GM23338 (cell line): ENCODE measurements at regions not wholly inside any gene's neighbourhood (a gene's known extent, or its start where the extent isn't known, plus 50 kb on each side); places are given as distances from the start of the nearest gene placed in this dataset.

Source experiments
- ATAC-seq: fragments of 200-7000 bp; cut with Tn5 transposase; 3 replicates; pipeline ENCODE4 v1.9.1; 2020
- DNase-seq: peaks from one replicate; pipeline ENCODE4 v3.0.0-alpha.2; 2015; ENCODE audit warnings: low spot score
- H2AFZ ChIP-seq: fragments of 200-600 bp; sonication (generic); 2 replicates; pipeline ENCODE4 v1.8.0; 2016; ENCODE audit warnings: antibody characterized with exemption, mild to moderate bottlenecking, moderate library complexity
- H3F3A ChIP-seq: fragments of 200-600 bp; sonication (generic); replicated peaks from 2 replicates; pipeline ENCODE4 v1.8.0; 2017; ENCODE audit warnings: antibody characterized with exemption, mixed run types, low read depth
- H3K27ac ChIP-seq: fragments of 200-600 bp; sonication (generic); 2 replicates; pipeline ENCODE4 v1.6.1; 2016; ENCODE audit warnings: low read depth
- H3K27me3 ChIP-seq: fragments of 200-600 bp; sonication (generic); 2 replicates; pipeline ENCODE4 v1.8.0; 2016; ENCODE audit warnings: mild to moderate bottlenecking, mixed run types, moderate library complexity; ENCODE audit not compliant: insufficient read depth
- H3K36me3 ChIP-seq: fragments of 200-600 bp; sonication (generic); 2 replicates; pipeline ENCODE4 v1.8.0; 2016; ENCODE audit warnings: mild to moderate bottlenecking; ENCODE audit not compliant: insufficient read depth
- H3K4me1 ChIP-seq: fragments of 200-600 bp; sonication (generic); 2 replicates; pipeline ENCODE4 v1.8.0; 2016; ENCODE audit warnings: mild to moderate bottlenecking, moderate library complexity; ENCODE audit not compliant: insufficient read depth
- H3K4me2 ChIP-seq: fragments of 200-600 bp; sonication (generic); 2 replicates; pipeline ENCODE4 v1.7.1; 2017; ENCODE audit warnings: mixed run types
- H3K4me3 ChIP-seq: fragments of 200-600 bp; sonication (generic); 2 replicates; pipeline ENCODE4 v1.6.1; 2016; ENCODE audit warnings: mixed run types
- H3K79me2 ChIP-seq: fragments of 200-600 bp; sonication (generic); replicated peaks from 2 replicates; pipeline ENCODE4 v1.8.0; 2017; ENCODE audit warnings: mild to moderate bottlenecking; ENCODE audit not compliant: insufficient read depth
- H3K9me2 ChIP-seq: fragments of 200-600 bp; sonication (generic); 2 replicates; pipeline ENCODE4 v1.8.0; 2017; ENCODE audit not compliant: insufficient read depth
- H4K20me1 ChIP-seq: fragments of 200-600 bp; sonication (generic); replicated peaks from 2 replicates; pipeline ENCODE4 v1.8.0; 2017; ENCODE audit warnings: mild to moderate bottlenecking; ENCODE audit not compliant: insufficient read depth
- H3K27ac Mint-ChIP-seq: 2 replicates; pipeline ENCODE4 v1.8.0; 2020; ENCODE audit warnings: inconsistent platforms, mild to moderate bottlenecking, moderate library complexity, mixed read lengths
- H3K27me3 Mint-ChIP-seq: 3 replicates; pipeline ENCODE4 v1.8.0; 2022; ENCODE audit warnings: low read depth, mild to moderate bottlenecking, moderate library complexity, mixed read lengths, inconsistent platforms; ENCODE audit not compliant: insufficient read depth, poor library complexity
- H3K36me3 Mint-ChIP-seq: 3 replicates; pipeline ENCODE4 v1.8.0; 2021; ENCODE audit warnings: low read depth, mild to moderate bottlenecking, inconsistent platforms, moderate library complexity, mixed read lengths
- H3K4me1 Mint-ChIP-seq: 3 replicates; pipeline ENCODE4 v1.8.0; 2020; ENCODE audit warnings: mild to moderate bottlenecking, inconsistent platforms, mixed read lengths
- H3K4me3 Mint-ChIP-seq: 3 replicates; pipeline ENCODE4 v1.8.0; 2021; ENCODE audit warnings: moderate library complexity, mild to moderate bottlenecking, inconsistent platforms, mixed read lengths
- H3K9me3 Mint-ChIP-seq: 3 replicates; pipeline ENCODE4 v1.8.0; 2020; ENCODE audit warnings: moderate library complexity, mild to moderate bottlenecking, inconsistent platforms, mixed read lengths
- CREB1 ChIP-seq: fragments of 250-450 bp; sonication (Bioruptor Pico); IDR thresholded peaks from 2 replicates; pipeline ENCODE4 v1.5.0; 2020; ENCODE audit warnings: low read depth, mild to moderate bottlenecking, moderate library complexity
- EZH2 ChIP-seq: fragments of 200-600 bp; sonication (generic); IDR thresholded peaks from one replicate; pipeline ENCODE4 v1.8.0; 2017; ENCODE audit warnings: antibody characterized with exemption, mild to moderate bottlenecking, low read depth; ENCODE audit not compliant: unreplicated experiment
- EZH2phosphoT487 ChIP-seq: fragments of 200-600 bp; sonication (generic); IDR thresholded peaks from one replicate; pipeline ENCODE4 v1.8.1; 2018; ENCODE audit warnings: antibody characterized with exemption; ENCODE audit not compliant: unreplicated experiment
- NANOG ChIP-seq: IDR thresholded peaks from 2 replicates; pipeline ENCODE4 v1.6.1; 2016; ENCODE audit warnings: antibody characterized with exemption, borderline replicate concordance
- POLR2AphosphoS5 ChIP-seq: IDR thresholded peaks from 2 replicates; pipeline ENCODE4 v1.6.1; 2016; ENCODE audit warnings: antibody characterized with exemption, low read depth
- STAT1 ChIP-seq: IDR thresholded peaks from one replicate; pipeline ENCODE4 v1.6.1; 2016; ENCODE audit warnings: antibody characterized with exemption; ENCODE audit not compliant: unreplicated experiment
- ZNF114 ChIP-seq: fragments of 250-450 bp; sonication (Bioruptor Pico); IDR thresholded peaks from 2 replicates; pipeline ENCODE4 v1.5.0; 2020; ENCODE audit warnings: mild to moderate bottlenecking, moderate library complexity
- ZNF331 ChIP-seq: fragments of 250-450 bp; sonication (Bioruptor Pico); IDR thresholded peaks from 2 replicates; pipeline ENCODE4 v1.5.0; 2020; ENCODE audit warnings: low read depth, mild to moderate bottlenecking, moderate library complexity
- TF ChIP-seq, protein P1 (sequence below): IDR thresholded peaks from one replicate; pipeline ENCODE4 v1.6.1; 2018; ENCODE audit warnings: antibody characterized with exemption; ENCODE audit not compliant: unreplicated experiment
- TF ChIP-seq, protein P2 (sequence below): IDR thresholded peaks from 2 replicates; pipeline ENCODE4 v1.6.1; 2016; ENCODE audit warnings: antibody characterized with exemption
- TF ChIP-seq, protein P3 (sequence below), 2 experiments: fragments of 200-600 bp in 1 of 2; sonication (generic) in 1 of 2; conservative IDR thresholded peaks; 2 replicates each; pipeline versions ENCODE4 v1.5.1 to v1.6.1; 2016 to 2017; ENCODE audit warnings: antibody characterized with exemption in 2 of 2, low read depth in 2 of 2, mild to moderate bottlenecking in 2 of 2, moderate library complexity in 1 of 2

DNA sequence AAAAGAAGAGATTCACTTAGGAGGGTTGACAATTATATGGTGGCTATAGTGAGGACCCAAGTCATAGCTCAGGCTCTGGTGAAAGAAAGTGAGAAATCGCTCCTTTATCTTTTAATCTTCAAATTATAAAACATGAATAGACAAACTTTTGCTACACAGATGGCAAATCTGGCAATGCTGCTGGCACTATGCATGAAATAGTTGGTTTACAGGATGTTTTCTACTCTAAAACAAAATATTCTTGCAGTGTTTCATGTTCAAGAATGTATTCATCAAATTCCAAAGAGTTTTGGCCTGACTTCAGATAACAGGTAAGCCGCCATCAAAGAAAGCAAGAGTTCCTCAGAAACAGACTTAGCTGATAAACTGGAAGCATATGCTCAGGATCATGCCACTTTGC is 801.2 kb downstream of the C4orf33 start (continued):
- TF ChIP-seq STAT1 = no peak
- TF ChIP-seq, protein P1, sequence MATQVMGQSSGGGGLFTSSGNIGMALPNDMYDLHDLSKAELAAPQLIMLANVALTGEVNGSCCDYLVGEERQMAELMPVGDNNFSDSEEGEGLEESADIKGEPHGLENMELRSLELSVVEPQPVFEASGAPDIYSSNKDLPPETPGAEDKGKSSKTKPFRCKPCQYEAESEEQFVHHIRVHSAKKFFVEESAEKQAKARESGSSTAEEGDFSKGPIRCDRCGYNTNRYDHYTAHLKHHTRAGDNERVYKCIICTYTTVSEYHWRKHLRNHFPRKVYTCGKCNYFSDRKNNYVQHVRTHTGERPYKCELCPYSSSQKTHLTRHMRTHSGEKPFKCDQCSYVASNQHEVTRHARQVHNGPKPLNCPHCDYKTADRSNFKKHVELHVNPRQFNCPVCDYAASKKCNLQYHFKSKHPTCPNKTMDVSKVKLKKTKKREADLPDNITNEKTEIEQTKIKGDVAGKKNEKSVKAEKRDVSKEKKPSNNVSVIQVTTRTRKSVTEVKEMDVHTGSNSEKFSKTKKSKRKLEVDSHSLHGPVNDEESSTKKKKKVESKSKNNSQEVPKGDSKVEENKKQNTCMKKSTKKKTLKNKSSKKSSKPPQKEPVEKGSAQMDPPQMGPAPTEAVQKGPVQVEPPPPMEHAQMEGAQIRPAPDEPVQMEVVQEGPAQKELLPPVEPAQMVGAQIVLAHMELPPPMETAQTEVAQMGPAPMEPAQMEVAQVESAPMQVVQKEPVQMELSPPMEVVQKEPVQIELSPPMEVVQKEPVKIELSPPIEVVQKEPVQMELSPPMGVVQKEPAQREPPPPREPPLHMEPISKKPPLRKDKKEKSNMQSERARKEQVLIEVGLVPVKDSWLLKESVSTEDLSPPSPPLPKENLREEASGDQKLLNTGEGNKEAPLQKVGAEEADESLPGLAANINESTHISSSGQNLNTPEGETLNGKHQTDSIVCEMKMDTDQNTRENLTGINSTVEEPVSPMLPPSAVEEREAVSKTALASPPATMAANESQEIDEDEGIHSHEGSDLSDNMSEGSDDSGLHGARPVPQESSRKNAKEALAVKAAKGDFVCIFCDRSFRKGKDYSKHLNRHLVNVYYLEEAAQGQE = no peak
- no peak for TF ChIP-seq EZH2
- no peak for TF ChIP-seq ZNF114
- TF ChIP-seq ZNF331 (CRISPR knock-in tag) = no peak
- TF ChIP-seq POLR2AphosphoS5 = no peak
- no peak for TF ChIP-seq NANOG
- TF ChIP-seq, protein P2, sequence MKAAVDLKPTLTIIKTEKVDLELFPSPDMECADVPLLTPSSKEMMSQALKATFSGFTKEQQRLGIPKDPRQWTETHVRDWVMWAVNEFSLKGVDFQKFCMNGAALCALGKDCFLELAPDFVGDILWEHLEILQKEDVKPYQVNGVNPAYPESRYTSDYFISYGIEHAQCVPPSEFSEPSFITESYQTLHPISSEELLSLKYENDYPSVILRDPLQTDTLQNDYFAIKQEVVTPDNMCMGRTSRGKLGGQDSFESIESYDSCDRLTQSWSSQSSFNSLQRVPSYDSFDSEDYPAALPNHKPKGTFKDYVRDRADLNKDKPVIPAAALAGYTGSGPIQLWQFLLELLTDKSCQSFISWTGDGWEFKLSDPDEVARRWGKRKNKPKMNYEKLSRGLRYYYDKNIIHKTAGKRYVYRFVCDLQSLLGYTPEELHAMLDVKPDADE = no peak
- TF ChIP-seq EZH2phosphoT487 = no peak
- TF ChIP-seq, protein P3, sequence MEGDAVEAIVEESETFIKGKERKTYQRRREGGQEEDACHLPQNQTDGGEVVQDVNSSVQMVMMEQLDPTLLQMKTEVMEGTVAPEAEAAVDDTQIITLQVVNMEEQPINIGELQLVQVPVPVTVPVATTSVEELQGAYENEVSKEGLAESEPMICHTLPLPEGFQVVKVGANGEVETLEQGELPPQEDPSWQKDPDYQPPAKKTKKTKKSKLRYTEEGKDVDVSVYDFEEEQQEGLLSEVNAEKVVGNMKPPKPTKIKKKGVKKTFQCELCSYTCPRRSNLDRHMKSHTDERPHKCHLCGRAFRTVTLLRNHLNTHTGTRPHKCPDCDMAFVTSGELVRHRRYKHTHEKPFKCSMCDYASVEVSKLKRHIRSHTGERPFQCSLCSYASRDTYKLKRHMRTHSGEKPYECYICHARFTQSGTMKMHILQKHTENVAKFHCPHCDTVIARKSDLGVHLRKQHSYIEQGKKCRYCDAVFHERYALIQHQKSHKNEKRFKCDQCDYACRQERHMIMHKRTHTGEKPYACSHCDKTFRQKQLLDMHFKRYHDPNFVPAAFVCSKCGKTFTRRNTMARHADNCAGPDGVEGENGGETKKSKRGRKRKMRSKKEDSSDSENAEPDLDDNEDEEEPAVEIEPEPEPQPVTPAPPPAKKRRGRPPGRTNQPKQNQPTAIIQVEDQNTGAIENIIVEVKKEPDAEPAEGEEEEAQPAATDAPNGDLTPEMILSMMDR (conservative IDR thresholded peaks at IDR 0.05; ENCODE audit: low read depth in 2 of 2) = no peak

DNA sequence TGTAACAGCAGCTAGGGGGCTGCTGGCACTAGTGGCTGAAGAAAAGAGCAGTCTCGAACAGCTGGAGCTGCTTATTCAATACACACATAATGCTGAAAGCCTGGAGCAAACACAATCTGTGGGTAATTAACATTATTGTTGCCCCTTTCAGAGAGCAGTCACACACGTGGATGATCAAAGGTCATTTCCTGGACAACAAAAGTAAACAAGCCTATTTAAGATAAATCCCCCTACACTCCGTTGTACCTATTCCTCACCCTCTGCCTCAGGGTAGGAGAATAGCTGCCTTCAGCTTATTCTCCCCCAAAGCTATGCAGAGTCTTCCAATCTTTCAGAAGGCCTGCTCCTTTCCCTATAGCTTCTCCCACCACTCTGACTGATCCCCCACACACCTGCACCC is 803.9 kb downstream of the C4orf33 start:
- Histone ChIP-seq H3K79me2 (no peaks in the 10 kb centered on the region), H2AFZ (no peak overlapping the region), H3K27me3 (no peaks in the 10 kb centered on the region), H3F3A (no peaks in the 10 kb centered on the region), H3K4me2 (no peak overlapping the region), H3K27ac (no peak overlapping the region), H3K36me3 (no peaks in the 10 kb centered on the region), H3K4me1 (peaks cover 3% of the 10 kb centered on the region; the same call in 1 of the 2 replicates), H4K20me1 (no peaks in the 10 kb centered on the region), H3K4me3 (no peak overlapping the region), H3K9me2 (peaks cover 6% of the 10 kb centered on the region; the same call in 1 of the 2 replicates)
- Mint-ChIP-seq H3K36me3 (peaks cover 31% of the 10 kb centered on the region), H3K4me1 (peaks cover 2% of the 10 kb centered on the region; the same call in 1 of the 3 replicates), H3K27me3 (peaks cover 4% of the 10 kb centered on the region), H3K4me3 (no peak overlapping the region), H3K27ac (no peak overlapping the region), H3K9me3 (peaks cover 25% of the 10 kb centered on the region)
- ATAC-seq (no peak), DNase-seq (no peak)
- TF ChIP-seq, protein P3 (conservative IDR thresholded peaks at IDR 0.05; ENCODE audit: low read depth in 2 of 2) = no peak
- no peak for TF ChIP-seq POLR2AphosphoS5
- TF ChIP-seq NANOG = no peak
- TF ChIP-seq, protein P1 = no peak
- TF ChIP-seq ZNF331 (CRISPR knock-in tag) = no peak
- TF ChIP-seq, protein P2 = no peak
- no peak for TF ChIP-seq CREB1 (CRISPR knock-in tag)
- TF ChIP-seq ZNF114 = no peak
